Liver (tissue), 7 donors: ENCODE measurements at regions not wholly inside any gene's neighbourhood (a gene's known extent, or its start where the extent isn't known, plus 50 kb on each side); places are given as distances from the start of the nearest gene placed in this dataset.

ENCODE experiments used
- DNase-seq: peaks from one replicate; pipeline ENCODE4 v3.0.0-alpha.2; 2017; ENCODE audit warnings: low spot score
- H3K27ac ChIP-seq, 2 donors: one replicate each; pipeline ENCODE4 v1.7.0; 2013; ENCODE audit warnings: inconsistent platforms in 2 of 2, low read length in 2 of 2, control low read depth in 1 of 2, low read depth in 1 of 2, mild to moderate bottlenecking in 1 of 2
- H3K27me3 ChIP-seq, 4 donors: one replicate each; pipeline versions ENCODE4 v1.6.1 to v1.7.0; 2013; ENCODE audit warnings: low read length in 3 of 4, inconsistent platforms in 1 of 4, mild to moderate bottlenecking in 1 of 4, moderate library complexity in 1 of 4; ENCODE audit not compliant: control insufficient read depth in 4 of 4, insufficient read depth in 4 of 4
- H3K36me3 ChIP-seq, 4 donors: one replicate each; pipeline versions ENCODE4 v1.6.1 to v1.7.0; 2013; ENCODE audit warnings: low read length in 3 of 4, mild to moderate bottlenecking in 3 of 4, low read depth in 1 of 4, moderate library complexity in 1 of 4; ENCODE audit not compliant: control insufficient read depth in 4 of 4, insufficient read depth in 3 of 4
- H3K4me1 ChIP-seq, 4 donors: one replicate each; pipeline versions ENCODE4 v1.6.1 to v1.7.0; 2013; ENCODE audit warnings: low read length in 3 of 4, mild to moderate bottlenecking in 3 of 4, moderate library complexity in 1 of 4; ENCODE audit not compliant: control insufficient read depth in 4 of 4, insufficient read depth in 4 of 4
- H3K4me3 ChIP-seq, 3 donors: one replicate each; pipeline versions ENCODE4 v1.6.1 to v1.7.0; 2013; ENCODE audit warnings: low read length in 3 of 3, control low read depth in 1 of 3, low read depth in 1 of 3, mild to moderate bottlenecking in 1 of 3
- H3K9ac ChIP-seq, 2 donors: one replicate each; pipeline ENCODE4 v1.7.0; 2013; ENCODE audit warnings: low read length in 2 of 2, mild to moderate bottlenecking in 2 of 2, moderate library complexity in 2 of 2, control low read depth in 1 of 2, low read depth in 1 of 2
- H3K9me3 ChIP-seq, 4 donors: one replicate each; pipeline versions ENCODE4 v1.6.1 to v1.7.0; 2013; ENCODE audit warnings: low read length in 3 of 4; ENCODE audit not compliant: control insufficient read depth in 4 of 4
- ATF3 ChIP-seq: IDR thresholded peaks from 2 replicates; pipeline ENCODE4 v1.6.1; 2016; ENCODE audit warnings: antibody characterized with exemption
- EGR1 ChIP-seq, 2 donors: IDR thresholded peaks; 2 replicates each; pipeline ENCODE4 v1.6.1; 2016 to 2018; ENCODE audit warnings: antibody characterized with exemption in 2 of 2, low read depth in 2 of 2
- FOXA1 ChIP-seq: IDR thresholded peaks from 2 replicates; pipeline ENCODE4 v1.6.1; 2016; ENCODE audit warnings: antibody characterized with exemption
- HNF4A ChIP-seq, 2 donors: conservative IDR thresholded peaks; 2 replicates each; pipeline ENCODE4 v1.6.1; 2016; ENCODE audit warnings: antibody characterized with exemption in 2 of 2, mild to moderate bottlenecking in 2 of 2
- JUND ChIP-seq, 2 donors: IDR thresholded peaks; 2 replicates each; pipeline ENCODE4 v1.6.1; 2016; ENCODE audit warnings: antibody characterized with exemption in 2 of 2
- NR2F2 ChIP-seq: IDR thresholded peaks from 2 replicates; pipeline ENCODE4 v1.6.1; 2016; ENCODE audit warnings: antibody characterized with exemption
- REST ChIP-seq: IDR thresholded peaks from 2 replicates; pipeline ENCODE4 v1.6.1; 2016; ENCODE audit warnings: antibody characterized with exemption, mild to moderate bottlenecking
- SP1 ChIP-seq: IDR thresholded peaks from 2 replicates; pipeline ENCODE4 v1.6.1; 2018; ENCODE audit warnings: antibody characterized with exemption, mild to moderate bottlenecking
- YY1 ChIP-seq: IDR thresholded peaks from 2 replicates; pipeline ENCODE4 v1.6.1; 2016; ENCODE audit warnings: antibody characterized with exemption, mild to moderate bottlenecking
- ZBTB33 ChIP-seq: IDR thresholded peaks from 2 replicates; pipeline ENCODE4 v1.6.1; 2016; ENCODE audit warnings: antibody characterized with exemption
- WGBS: extraction: QIAGEN DNeasy Blood & Tissue Kit; methylation state at CpG from one replicate; pipeline ENCODE4 v1.1.7; 2013; 5-methylcytosine and 5-hydroxymethylcytosine counted together
- donor health status: healthy.
- donor health status: healthy.
- donor health status: healthy.
- donor health status: healthy.

GRCh38 chr11:38530226-38530625 is 1932.2 kb upstream of the RAG2 start:
- no peak for TF ChIP-seq JUND (IDR thresholded peaks at IDR 0.05)
- TF ChIP-seq REST, result no peak
- no peaks in the 10 kb centered on the region for H3K36me3 ChIP-seq
- H3K27ac ChIP-seq, result no peak overlapping the region
- H3K4me1 ChIP-seq, result no peaks in the 10 kb centered on the region
- no peak for DNase-seq
- no peak overlapping the region for H3K4me3 ChIP-seq
- 76% methylated on average over 2 of the region's 2 CpGs for WGBS
- no peak overlapping the region for H3K9ac ChIP-seq
- H3K27me3 ChIP-seq, result no peaks in the 10 kb centered on the region
- H3K9me3 ChIP-seq, result no peaks in the 10 kb centered on the region

- H3K27me3 ChIP-seq, result no peaks in the 10 kb centered on the region
- no peaks in the 10 kb centered on the region for H3K4me1 ChIP-seq
- peaks cover 0 to 2% (median 0%) of the 10 kb centered on the region in 4 donors for H3K9me3 ChIP-seq
- H3K36me3 ChIP-seq, result no peaks in the 10 kb centered on the region
- H3K27ac ChIP-seq, result no peak overlapping the region
- no peak overlapping the region for H3K4me3 ChIP-seq
- TF ChIP-seq ZBTB33 (no peak), SP1 (no peak), NR2F2 (no peak), REST (no peak), ATF3 (no peak), HNF4A (conservative IDR thresholded peaks at IDR 0.05) (no peak), FOXA1 (no peak), YY1 (no peak), EGR1 (IDR thresholded peaks at IDR 0.05; ENCODE audit: low read depth in 2 of 2) (no peak)
- H3K9ac ChIP-seq, result no peak overlapping the region
- WGBS, result 63% methylated on average over 1 of the region's 1 CpG
- no peak for DNase-seq
These were observed 1926.9 kb upstream of the RAG2 start for GRCh38 chr11:38524945-38525344.
